Esophagus squamous epithelium (tissue), 4 donors: ENCODE measurements at regions not wholly inside any gene's neighbourhood (a gene's known extent, or its start where the extent isn't known, plus 50 kb on each side); places are given as distances from the start of the nearest gene placed in this dataset.

ENCODE experiments used
- CTCF ChIP-seq, 6 experiments: fragments of 450-650 bp in 4 of 6; fragments of 200-600 bp in 2 of 6; sonication (generic) in 2 of 6; IDR thresholded peaks; one replicate each; pipeline ENCODE4 v1.5.1; 2016 to 2019; ENCODE audit warnings: antibody characterized with exemption in 6 of 6, mild to moderate bottlenecking in 4 of 6, moderate library complexity in 4 of 6
- POLR2A ChIP-seq, 4 donors: fragments of 450-650 bp; IDR thresholded peaks; one replicate each; pipeline ENCODE4 v1.6.1; 2017; ENCODE audit warnings: antibody characterized with exemption in 4 of 4, mild to moderate bottlenecking in 4 of 4, moderate library complexity in 3 of 4

DNA sequence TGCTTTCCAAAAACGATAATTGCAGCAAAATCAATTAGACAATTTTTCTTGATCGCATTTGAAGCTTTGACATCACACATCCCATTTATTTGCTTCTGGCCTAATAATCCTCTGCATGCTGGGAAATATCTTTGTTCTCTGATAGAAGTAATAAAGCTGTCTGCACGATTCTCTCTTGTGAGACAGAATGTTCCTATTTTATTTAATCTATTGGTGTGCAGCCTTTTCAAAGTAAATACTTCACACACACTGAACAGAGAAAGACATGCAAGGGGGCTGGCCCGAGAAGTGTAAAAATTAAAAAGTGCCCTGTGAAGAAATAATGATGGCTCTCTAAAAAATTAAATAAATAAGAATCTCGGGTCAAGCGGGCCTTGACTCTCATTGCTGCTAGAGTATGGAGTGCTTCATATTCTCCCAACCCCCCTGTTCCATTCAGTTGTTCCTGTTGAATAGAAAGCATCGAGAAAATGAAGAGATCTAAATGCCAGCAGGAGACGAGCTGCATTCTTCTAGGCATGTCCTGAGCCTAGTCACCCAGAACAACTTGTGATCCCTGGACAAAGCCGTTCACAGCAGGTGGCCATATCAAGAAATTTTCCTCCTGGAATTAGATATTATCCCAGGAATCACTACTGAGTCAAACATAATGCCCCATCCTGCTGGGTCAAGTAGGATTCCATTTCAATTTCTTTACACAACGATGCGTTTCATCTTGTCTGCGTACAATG, 625.9 kb upstream of the EPHA7 start:
- TF ChIP-seq CTCF (IDR thresholded peaks at IDR 0.05) (no peak), POLR2A (IDR thresholded peaks at IDR 0.05) (no peak)
